SK-N-SH (cell line): ENCODE measurements at regions not wholly inside any gene's neighbourhood (a gene's known extent, or its start where the extent isn't known, plus 50 kb on each side); places are given as distances from the start of the nearest gene placed in this dataset.

ENCODE experiments used
- CTCF ChIA-PET: fragments of 300-600, 350-600 bp; formaldehyde crosslinking; extraction: SDS; loops from one replicate; lab custom pipeline; 2021; lab: Yijun Ruan, JAX
- POLR2A ChIA-PET: fragments of 350-600 bp; sonication (Branson Sonifier 250); formaldehyde crosslinking; extraction: SDS; loops from one replicate; lab custom pipeline; 2020; ENCODE audit warnings: antibody characterized with exemption, inconsistent platforms; lab: Yijun Ruan, JAX
- DNase-seq: peaks from one replicate; pipeline ENCODE4 v3.0.0; 2012
- H2AFZ ChIP-seq: fragments of 200-600 bp; sonication (generic); 2 replicates; pipeline ENCODE4 v1.8.1; 2016; ENCODE audit warnings: antibody characterized with exemption, mild to moderate bottlenecking, low read depth
- H3F3A ChIP-seq: fragments of 200-600 bp; sonication (generic); replicated peaks from 2 replicates; pipeline ENCODE3; 2016; ENCODE audit warnings: antibody characterized with exemption, mild to moderate bottlenecking; ENCODE audit not compliant: insufficient read depth
- H3K27ac ChIP-seq, 2 experiments: fragments of 200-500 bp in 1 of 2; fragments of 200-600 bp in 1 of 2; sonication (Bioruptor generic) in 1 of 2; sonication (generic), shearing (Covaris generic) in 1 of 2; 2 replicates each; pipeline versions ENCODE4 v1.5.1 to v1.6.1; 2014 to 2016; ENCODE audit warnings: low read depth in 2 of 2, inconsistent platforms in 1 of 2, low read length in 1 of 2, mild to moderate bottlenecking in 1 of 2, mixed read lengths in 1 of 2
- H3K27me3 ChIP-seq: fragments of 200-600 bp; sonication (generic), shearing (Covaris generic); 2 replicates; pipeline ENCODE4 v1.6.1; 2016; ENCODE audit warnings: mixed run types; ENCODE audit not compliant: insufficient read depth
- H3K36me3 ChIP-seq, 2 experiments: fragments of 200-500 bp in 1 of 2; fragments of 200-600 bp in 1 of 2; sonication (Bioruptor generic) in 1 of 2; sonication (generic) in 1 of 2; replicated peaks in 1 of 2; 2 replicates each; pipeline versions ENCODE3 to v1.5.1; 2014 to 2016; ENCODE audit warnings: low read length in 1 of 2, mild to moderate bottlenecking in 1 of 2; ENCODE audit not compliant: insufficient read depth in 2 of 2, control insufficient read depth in 1 of 2
- H3K4me1 ChIP-seq, 2 experiments: fragments of 200-500 bp in 1 of 2; fragments of 200-600 bp in 1 of 2; sonication (Bioruptor generic) in 1 of 2; sonication (generic), shearing (Covaris generic) in 1 of 2; 2 replicates each; pipeline versions ENCODE4 v1.5.1 to v1.6.1; 2014 to 2016; ENCODE audit warnings: low read depth in 1 of 2, low read length in 1 of 2, mixed run types in 1 of 2; ENCODE audit not compliant: insufficient read depth in 2 of 2, control insufficient read depth in 1 of 2
- H3K4me2 ChIP-seq: fragments of 200-600 bp; sonication (generic), shearing (Covaris generic); 2 replicates; pipeline ENCODE4 v1.6.1; 2017; ENCODE audit warnings: mixed run types
- H3K4me3 ChIP-seq, 2 experiments: fragments of 200-500 bp in 1 of 2; fragments of 200-600 bp in 1 of 2; sonication (Bioruptor generic) in 1 of 2; sonication (generic), shearing (Covaris generic) in 1 of 2; 2 replicates each; pipeline versions ENCODE4 v1.5.1 to v1.8.1; 2014 to 2016; ENCODE audit warnings: low read depth in 2 of 2, inconsistent platforms in 1 of 2, low read length in 1 of 2, mild to moderate bottlenecking in 1 of 2, mixed read lengths in 1 of 2, moderate library complexity in 1 of 2
- H3K79me2 ChIP-seq: fragments of 200-600 bp; sonication (generic); 2 replicates; pipeline ENCODE4 v1.8.1; 2017; ENCODE audit warnings: mild to moderate bottlenecking; ENCODE audit not compliant: insufficient read depth
- H3K9ac ChIP-seq: fragments of 200-600 bp; sonication (generic); 2 replicates; pipeline ENCODE4 v1.6.1; 2017; ENCODE audit warnings: mixed run types
- H3K9me2 ChIP-seq: fragments of 200-600 bp; sonication (generic); 2 replicates; pipeline ENCODE4 v1.6.1; 2017; ENCODE audit warnings: mixed run types
- H3K9me3 ChIP-seq: fragments of 200-600 bp; sonication (generic); 2 replicates; pipeline ENCODE4 v1.6.1; 2017; ENCODE audit warnings: mixed run types, mild to moderate bottlenecking, moderate library complexity
- H4K20me1 ChIP-seq: fragments of 200-600 bp; sonication (generic); 2 replicates; pipeline ENCODE4 v1.6.1; 2017; ENCODE audit warnings: mild to moderate bottlenecking, mixed run types; ENCODE audit not compliant: insufficient read depth
- CHD2 ChIP-seq: fragments of 150-350 bp; IDR thresholded peaks from 2 replicates; pipeline ENCODE4 v1.6.1; 2018; ENCODE audit warnings: low read length; ENCODE audit not compliant: partially characterized antibody
- ELF1 ChIP-seq: IDR thresholded peaks from 2 replicates; pipeline ENCODE4 v1.4.0; 2012
- EZH2phosphoT487 ChIP-seq: fragments of 200-600 bp; sonication (generic); IDR thresholded peaks from 2 replicates; pipeline ENCODE4 v1.6.1; 2017; ENCODE audit warnings: low read depth, mixed run types, mild to moderate bottlenecking, antibody characterized with exemption, moderate library complexity, borderline replicate concordance
- FOSL2 ChIP-seq: IDR thresholded peaks from 2 replicates; pipeline ENCODE4 v1.4.0; 2012; ENCODE audit warnings: low read depth, mild to moderate bottlenecking, moderate library complexity, borderline replicate concordance
- FOXJ3 ChIP-seq: sonication (generic); formaldehyde crosslinking; IDR thresholded peaks from 2 replicates; pipeline ENCODE4 v1.5.1; 2020; ENCODE audit warnings: mild to moderate bottlenecking, missing genetic modification reagents
- GABPA ChIP-seq: IDR thresholded peaks from 2 replicates; pipeline ENCODE4 v1.4.0; 2012; ENCODE audit warnings: low read depth, mild to moderate bottlenecking
- GATA2 ChIP-seq: sonication (generic); formaldehyde crosslinking; IDR thresholded peaks from 2 replicates; pipeline ENCODE4 v1.5.0; 2020; ENCODE audit warnings: mild to moderate bottlenecking, missing genetic modification reagents
- IRF3 ChIP-seq: fragments of 150-350 bp; IDR thresholded peaks from 2 replicates; pipeline ENCODE4 v1.6.1; 2016; ENCODE audit warnings: mild to moderate bottlenecking, low read depth, low read length
- MAX ChIP-seq: IDR thresholded peaks from 2 replicates; pipeline ENCODE4 v1.4.0; 2012; ENCODE audit warnings: low read depth
- MXI1 ChIP-seq: IDR thresholded peaks from 2 replicates; pipeline ENCODE4 v1.6.1; 2012; ENCODE audit warnings: mild to moderate bottlenecking, low read depth, low read length, improper control_type of control experiment
- NFIC ChIP-seq: IDR thresholded peaks from 2 replicates; pipeline ENCODE4 v1.4.0; 2012; ENCODE audit warnings: borderline replicate concordance
- RAD21 ChIP-seq: IDR thresholded peaks from 2 replicates; pipeline ENCODE4 v1.6.1; 2012; ENCODE audit warnings: mild to moderate bottlenecking, low read length
- REST ChIP-seq: IDR thresholded peaks from 2 replicates; pipeline ENCODE4 v1.6.1; 2012; ENCODE audit warnings: mild to moderate bottlenecking, low read depth, low read length, moderate library complexity
- TAF1 ChIP-seq: IDR thresholded peaks from 2 replicates; pipeline ENCODE4 v1.6.1; 2012; ENCODE audit warnings: low read depth, mild to moderate bottlenecking, low read length, moderate library complexity, borderline replicate concordance
- TCF12 ChIP-seq: IDR thresholded peaks from 2 replicates; pipeline ENCODE4 v1.4.0; 2012
- TEAD4 ChIP-seq: IDR thresholded peaks from 2 replicates; pipeline ENCODE4 v1.4.0; 2012; ENCODE audit warnings: mild to moderate bottlenecking, borderline replicate concordance; ENCODE audit not compliant: insufficient read depth
- YY1 ChIP-seq: IDR thresholded peaks from 2 replicates; pipeline ENCODE4 v1.4.0; 2012; ENCODE audit warnings: low read depth, mild to moderate bottlenecking
- WGBS: methylation state at CpG from one replicate; pipeline ENCODE4 v1.1.6; 2017; ENCODE audit warnings: low lambda C conversion rate; 5-methylcytosine and 5-hydroxymethylcytosine counted together
- TF ChIP-seq, protein P1 (sequence below): fragments of 150-350 bp; IDR thresholded peaks from 2 replicates; pipeline ENCODE4 v1.6.1; 2017; ENCODE audit warnings: antibody characterized with exemption, low read length, low read depth, borderline replicate concordance

GRCh38 chr3:35184775-35185174 lies 454.6 kb upstream of the ARPP21 start (continued):
- TF ChIP-seq REST (no peak), TEAD4 (no peak), NFIC (no peak), GATA2 (CRISPR knock-in tag) (no peak)

DNA sequence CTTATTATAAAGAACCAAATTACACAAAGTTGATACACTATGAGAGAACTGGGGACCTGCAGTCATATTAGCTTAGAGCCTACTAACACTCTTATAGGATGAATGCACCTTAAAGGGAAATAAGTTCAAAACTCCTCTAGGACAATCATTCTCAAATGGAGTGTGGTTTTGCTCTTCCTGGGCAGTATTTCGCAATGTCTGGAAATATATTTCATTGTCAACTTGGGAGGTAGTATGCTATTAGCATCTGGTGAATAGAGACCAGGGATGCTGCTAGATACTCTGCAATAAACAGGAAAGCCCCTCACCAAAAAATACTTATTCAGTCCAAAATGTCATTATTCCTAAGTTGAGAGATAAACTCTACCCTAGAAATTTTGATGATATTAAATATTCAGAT lies 451.4 kb upstream of the ARPP21 start:
- no peak for TF ChIP-seq ELF1
- TF ChIP-seq YY1, result no peak
- no peak for TF ChIP-seq TEAD4
- no peak for TF ChIP-seq REST
- TF ChIP-seq MAX, result no peak
- no peak for TF ChIP-seq FOSL2
- no peak for TF ChIP-seq FOXJ3 (CRISPR knock-in tag)
- TF ChIP-seq, protein P1, sequence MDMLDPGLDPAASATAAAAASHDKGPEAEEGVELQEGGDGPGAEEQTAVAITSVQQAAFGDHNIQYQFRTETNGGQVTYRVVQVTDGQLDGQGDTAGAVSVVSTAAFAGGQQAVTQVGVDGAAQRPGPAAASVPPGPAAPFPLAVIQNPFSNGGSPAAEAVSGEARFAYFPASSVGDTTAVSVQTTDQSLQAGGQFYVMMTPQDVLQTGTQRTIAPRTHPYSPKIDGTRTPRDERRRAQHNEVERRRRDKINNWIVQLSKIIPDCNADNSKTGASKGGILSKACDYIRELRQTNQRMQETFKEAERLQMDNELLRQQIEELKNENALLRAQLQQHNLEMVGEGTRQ, result no peak
- TF ChIP-seq GABPA, result no peak
- no peak for TF ChIP-seq CHD2
- TF ChIP-seq MXI1, result no peak
- TF ChIP-seq TAF1, result no peak
- TF ChIP-seq RAD21, result no peak
- TF ChIP-seq TCF12, result no peak
- no peak for TF ChIP-seq EZH2phosphoT487
- no peak for TF ChIP-seq NFIC
- TF ChIP-seq IRF3, result no peak
- TF ChIP-seq, all 33 proteins: peak for 0
- no peak overlapping the region for H3K4me3 ChIP-seq
- no peaks in the 10 kb centered on the region for H3F3A ChIP-seq
- no peaks in the 10 kb centered on the region for H3K9me3 ChIP-seq
- no peaks in the 10 kb centered on the region for H3K9me2 ChIP-seq
- ChIA-PET CTCF (interaction anchor here (1.3 kb wide), 1 partner anchor 33 kb away, joined by 3 read pairs; no protein-coding TSS in a partner anchor), POLR2A (no interaction called here)
- no peak for DNase-seq
- no peaks in the 10 kb centered on the region for H3K4me1 ChIP-seq
- H3K27ac ChIP-seq, result no peak overlapping the region
- H3K79me2 ChIP-seq, result no peaks in the 10 kb centered on the region
- no peak overlapping the region for H3K9ac ChIP-seq
- H3K36me3 ChIP-seq, result no peaks in the 10 kb centered on the region
- 14% methylated on average over 1 of the region's 1 CpG for WGBS
- H3K4me2 ChIP-seq, result no peak overlapping the region
- no peak overlapping the region for H2AFZ ChIP-seq
- no peaks in the 10 kb centered on the region for H4K20me1 ChIP-seq
- no peaks in the 10 kb centered on the region for H3K27me3 ChIP-seq
